Muscle layer of colon (tissue), 2 donors: ENCODE measurements at regions not wholly inside any gene's neighbourhood (a gene's known extent, or its start where the extent isn't known, plus 50 kb on each side); places are given as distances from the start of the nearest gene placed in this dataset.

Experiments used
- H3K27ac ChIP-seq: one replicate; pipeline ENCODE4 v1.7.0; 2013; ENCODE audit warnings: low read depth, mild to moderate bottlenecking, low read length, moderate library complexity
- H3K27me3 ChIP-seq, 2 donors: one replicate each; pipeline ENCODE4 v1.7.0; 2013; ENCODE audit warnings: low read length in 2 of 2, mild to moderate bottlenecking in 2 of 2; ENCODE audit not compliant: insufficient read depth in 2 of 2, control insufficient read depth in 1 of 2
- H3K36me3 ChIP-seq: one replicate; pipeline ENCODE4 v1.7.0; 2013; ENCODE audit warnings: mild to moderate bottlenecking, low read length; ENCODE audit not compliant: insufficient read depth
- H3K4me1 ChIP-seq: one replicate; pipeline ENCODE4 v1.7.0; 2013; ENCODE audit warnings: mild to moderate bottlenecking, low read length; ENCODE audit not compliant: insufficient read depth
- H3K4me3 ChIP-seq, 2 donors: one replicate each; pipeline ENCODE4 v1.7.0; 2013; ENCODE audit warnings: low read length in 2 of 2, low read depth in 1 of 2, mild to moderate bottlenecking in 1 of 2, moderate library complexity in 1 of 2
- H3K9ac ChIP-seq: one replicate; pipeline ENCODE4 v1.7.0; 2013; ENCODE audit warnings: low read length
- H3K9me3 ChIP-seq: one replicate; pipeline ENCODE4 v1.7.0; 2013; ENCODE audit warnings: mild to moderate bottlenecking, low read length
- donor health status: abdominal sarcoma.
- donor health status: Adenocarcinoma of cecum.

DNA sequence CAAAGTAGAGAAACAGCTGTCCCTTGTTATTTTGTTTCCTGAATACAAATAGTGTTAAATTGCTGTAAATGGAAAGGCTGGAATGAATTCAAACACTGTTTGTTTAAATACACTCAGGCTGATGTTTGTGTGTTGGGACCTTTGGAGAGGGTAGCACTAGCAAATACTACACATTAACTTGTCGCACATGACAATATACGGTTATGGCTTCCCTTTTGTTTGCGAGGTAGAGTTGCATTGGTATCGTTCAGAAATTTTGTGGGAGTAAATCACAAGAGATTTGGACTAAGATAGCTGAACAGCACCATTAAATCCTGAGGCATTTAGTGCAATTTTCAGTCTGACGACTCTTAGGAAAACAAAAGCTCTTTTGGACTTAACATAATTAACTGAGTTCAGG, 213.0 kb upstream of the ROBO2 start:
- Histone ChIP-seq H3K9me3 (no peaks in the 10 kb centered on the region), H3K27ac (no peak overlapping the region), H3K4me3 (no peak overlapping the region), H3K4me1 (no peaks in the 10 kb centered on the region), H3K36me3 (no peaks in the 10 kb centered on the region), H3K9ac (no peak overlapping the region), H3K27me3 (no peaks in the 10 kb centered on the region)

DNA sequence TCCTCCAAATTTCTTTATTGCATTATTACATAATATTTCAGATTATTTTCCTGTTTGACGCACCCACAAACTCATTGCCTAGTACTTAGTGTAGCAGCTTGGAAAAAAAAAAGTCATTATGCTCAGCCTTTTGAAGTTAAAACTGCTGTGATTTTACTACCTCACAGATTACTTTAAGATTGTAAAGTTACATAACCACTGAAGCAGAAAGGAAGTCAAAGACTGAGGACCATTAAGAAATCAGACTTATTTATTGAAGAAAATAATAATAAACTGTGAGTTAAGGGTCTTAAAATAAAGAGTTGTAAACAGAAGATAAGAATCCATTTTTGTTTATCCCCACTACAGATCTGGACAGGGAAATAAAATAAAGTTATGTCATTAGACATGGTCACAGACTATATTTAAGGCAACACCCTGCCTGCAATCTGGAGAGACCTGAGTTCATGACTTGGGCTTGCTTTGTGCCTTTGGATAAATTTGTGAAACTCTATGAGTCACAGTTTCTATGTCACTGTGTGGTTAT, 212.1 kb upstream of the ROBO2 start:
- no peak overlapping the region for H3K9ac ChIP-seq
- no peaks in the 10 kb centered on the region for H3K4me1 ChIP-seq
- H3K27me3 ChIP-seq, result no peaks in the 10 kb centered on the region
- no peak overlapping the region for H3K4me3 ChIP-seq
- H3K9me3 ChIP-seq, result no peaks in the 10 kb centered on the region
- H3K36me3 ChIP-seq, result no peaks in the 10 kb centered on the region
- no peak overlapping the region for H3K27ac ChIP-seq

- H3K9me3 ChIP-seq, result no peaks in the 10 kb centered on the region
- H3K9ac ChIP-seq, result no peak overlapping the region
- H3K27ac ChIP-seq, result no peak overlapping the region
- H3K4me1 ChIP-seq, result no peaks in the 10 kb centered on the region
- no peak overlapping the region for H3K4me3 ChIP-seq
- no peaks in the 10 kb centered on the region for H3K27me3 ChIP-seq
- no peaks in the 10 kb centered on the region for H3K36me3 ChIP-seq
These were observed 205.2 kb upstream of the ROBO2 start for GRCh38 chr3:76834657-76835056.

DNA sequence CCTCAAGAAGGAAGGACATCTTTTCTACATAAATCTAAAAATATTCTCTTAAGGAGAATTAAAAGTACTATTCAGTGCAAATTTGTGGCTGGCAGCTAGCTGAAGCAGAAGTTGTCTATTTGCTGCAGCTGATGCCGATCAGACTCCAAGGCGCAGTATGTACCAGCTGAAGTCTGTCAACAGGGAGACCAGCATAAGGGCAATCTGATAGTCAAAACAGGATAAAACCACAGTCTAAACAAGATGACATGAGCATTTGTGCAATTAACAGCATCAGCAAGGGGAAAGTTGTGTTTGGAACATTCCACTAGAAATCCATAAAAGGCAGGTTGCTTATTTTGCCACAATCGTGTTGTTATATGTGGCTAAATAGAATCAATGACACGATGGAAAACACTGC, 198.2 kb upstream of the ROBO2 start:
- no peak overlapping the region for H3K4me3 ChIP-seq
- no peak overlapping the region for H3K27ac ChIP-seq
- H3K36me3 ChIP-seq, result no peaks in the 10 kb centered on the region
- no peak overlapping the region for H3K9ac ChIP-seq
- no peaks in the 10 kb centered on the region for H3K27me3 ChIP-seq
- no peaks in the 10 kb centered on the region for H3K9me3 ChIP-seq
- H3K4me1 ChIP-seq, result no peaks in the 10 kb centered on the region

DNA sequence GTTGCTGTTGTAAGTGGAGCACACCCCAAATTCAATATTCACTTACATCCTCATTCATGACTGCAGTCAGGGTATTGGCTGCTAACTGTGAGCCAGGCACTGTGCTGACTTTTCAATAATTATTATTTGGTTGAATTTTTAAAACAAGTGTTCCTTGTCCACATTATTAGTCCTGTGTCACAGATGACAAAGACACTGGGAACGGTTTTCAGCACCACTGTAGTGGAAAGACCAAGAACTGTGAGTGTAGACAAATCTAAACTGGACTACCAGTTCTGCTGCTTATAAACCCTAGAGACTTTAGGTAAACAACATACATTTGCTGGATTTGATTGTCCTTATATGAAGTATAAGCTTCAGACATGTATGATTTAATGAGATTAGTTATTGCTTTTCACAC, 197.7 kb upstream of the ROBO2 start:
- no peaks in the 10 kb centered on the region for H3K9me3 ChIP-seq
- H3K4me3 ChIP-seq, result no peak overlapping the region
- no peak overlapping the region for H3K27ac ChIP-seq
- no peaks in the 10 kb centered on the region for H3K4me1 ChIP-seq
- H3K27me3 ChIP-seq, result no peaks in the 10 kb centered on the region
- H3K36me3 ChIP-seq, result no peaks in the 10 kb centered on the region
- no peak overlapping the region for H3K9ac ChIP-seq

DNA sequence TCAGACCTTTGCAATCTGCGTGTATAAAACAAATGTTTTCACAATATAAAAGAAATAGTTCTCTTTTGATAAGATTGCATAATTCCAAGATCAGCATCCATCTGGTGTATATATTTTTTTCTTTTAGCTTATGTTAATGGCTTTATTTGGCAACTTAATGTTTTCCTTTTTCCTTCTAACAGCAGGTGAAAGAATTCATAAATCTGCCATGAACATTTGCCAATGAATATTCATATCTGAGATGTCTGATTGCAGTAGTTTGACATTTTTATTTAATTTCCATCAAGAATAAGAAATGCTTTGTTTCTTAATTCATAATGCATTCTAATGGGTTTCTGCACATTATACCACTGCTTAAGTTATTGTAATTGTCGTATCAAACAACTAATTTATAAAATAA, 184.4 kb upstream of the ROBO2 start:
- Histone ChIP-seq H3K9me3 (no peaks in the 10 kb centered on the region), H3K27ac (no peak overlapping the region), H3K27me3 (no peaks in the 10 kb centered on the region), H3K9ac (no peak overlapping the region), H3K4me3 (no peak overlapping the region), H3K36me3 (no peaks in the 10 kb centered on the region), H3K4me1 (no peaks in the 10 kb centered on the region)

DNA sequence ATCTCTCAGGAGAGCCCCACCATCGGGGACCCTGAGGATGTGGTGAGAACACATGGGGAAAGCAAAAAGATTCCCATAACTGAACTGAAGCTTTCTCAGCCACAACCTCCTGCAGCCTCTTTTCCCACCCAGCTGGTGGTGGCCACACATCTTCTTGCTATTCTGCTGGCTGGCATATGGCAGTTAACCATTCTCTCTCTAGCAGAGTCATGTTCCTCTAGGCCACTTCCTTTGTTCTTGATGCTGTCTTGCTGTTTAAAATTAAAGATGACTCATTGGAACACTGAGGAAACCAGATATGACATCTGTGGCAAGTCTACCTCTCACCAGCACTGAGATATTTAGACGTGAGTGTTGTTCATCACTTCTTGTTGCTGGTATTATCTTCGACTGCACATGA, 180.3 kb upstream of the ROBO2 start:
- no peaks in the 10 kb centered on the region for H3K36me3 ChIP-seq
- no peaks in the 10 kb centered on the region for H3K4me1 ChIP-seq
- H3K9me3 ChIP-seq, result no peaks in the 10 kb centered on the region
- no peaks in the 10 kb centered on the region for H3K27me3 ChIP-seq
- H3K9ac ChIP-seq, result no peak overlapping the region
- no peak overlapping the region for H3K27ac ChIP-seq
- no peak overlapping the region for H3K4me3 ChIP-seq

- Histone ChIP-seq H3K9ac (no peak overlapping the region), H3K9me3 (no peaks in the 10 kb centered on the region), H3K36me3 (no peaks in the 10 kb centered on the region)
These were observed 175.5 kb upstream of the ROBO2 start for GRCh38 chr3:76864355-76864754.

GRCh38 chr3:76866729-76867408, 173.0 kb upstream of the ROBO2 start:
- Histone ChIP-seq H3K9ac (no peak overlapping the region), H3K4me1 (no peaks in the 10 kb centered on the region), H3K9me3 (no peaks in the 10 kb centered on the region), H3K27me3 (no peaks in the 10 kb centered on the region), H3K4me3 (no peak overlapping the region), H3K36me3 (no peaks in the 10 kb centered on the region), H3K27ac (no peak overlapping the region)

More at GRCh38 chr3:76864355-76864754, 175.5 kb upstream of the ROBO2 start:
- Histone ChIP-seq H3K27me3 (no peaks in the 10 kb centered on the region), H3K4me3 (no peak overlapping the region), H3K4me1 (no peaks in the 10 kb centered on the region), H3K27ac (no peak overlapping the region)

- H3K4me1 ChIP-seq, result no peaks in the 10 kb centered on the region
- no peak overlapping the region for H3K9ac ChIP-seq
- H3K4me3 ChIP-seq, result no peak overlapping the region
- no peaks in the 10 kb centered on the region for H3K9me3 ChIP-seq
- no peak overlapping the region for H3K27ac ChIP-seq
- H3K27me3 ChIP-seq, result no peaks in the 10 kb centered on the region
- H3K36me3 ChIP-seq, result no peaks in the 10 kb centered on the region
These were observed 170.0 kb upstream of the ROBO2 start for GRCh38 chr3:76869726-76870384.

DNA sequence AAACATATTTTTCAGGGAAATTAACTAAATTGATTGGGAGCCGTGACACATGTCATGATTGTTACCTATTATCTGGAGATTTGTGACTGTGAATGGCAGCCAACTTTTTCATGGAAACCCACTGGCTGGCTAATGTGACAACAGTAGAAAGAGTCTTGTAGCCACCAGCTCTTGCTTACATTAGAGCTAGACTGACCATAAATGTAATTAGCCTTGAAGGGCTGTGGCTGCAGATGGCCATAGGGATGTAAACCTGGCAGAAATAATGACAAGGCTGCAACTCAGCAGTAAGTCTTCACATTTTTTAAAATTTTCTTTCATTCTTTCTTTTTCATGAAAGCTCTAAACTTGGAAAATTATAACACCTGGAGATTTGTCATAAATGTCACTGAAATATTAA, 168.2 kb upstream of the ROBO2 start:
- Histone ChIP-seq H3K36me3 (no peaks in the 10 kb centered on the region), H3K9me3 (no peaks in the 10 kb centered on the region), H3K27ac (no peak overlapping the region), H3K4me3 (no peak overlapping the region), H3K9ac (no peak overlapping the region), H3K27me3 (no peaks in the 10 kb centered on the region), H3K4me1 (no peaks in the 10 kb centered on the region)

GRCh38 chr3:76872999-76873398, 166.9 kb upstream of the ROBO2 start:
- Histone ChIP-seq H3K36me3 (no peaks in the 10 kb centered on the region), H3K27me3 (no peaks in the 10 kb centered on the region), H3K27ac (no peak overlapping the region), H3K4me1 (no peaks in the 10 kb centered on the region), H3K9me3 (no peaks in the 10 kb centered on the region), H3K4me3 (no peak overlapping the region), H3K9ac (no peak overlapping the region)
